Colonic mucosa (tissue), 4 donors: ENCODE measurements at regions not wholly inside any gene's neighbourhood (a gene's known extent, or its start where the extent isn't known, plus 50 kb on each side); places are given as distances from the start of the nearest gene placed in this dataset.
"Not testable (repeated sequence)": the region's sequence is repeated elsewhere in the genome, so short reads cannot be mapped to it uniquely, and the experiment has no call there.

Source experiments
- DNase-seq: peaks from one replicate; pipeline ENCODE4 v3.0.0-alpha.2; 2020
- H3K27ac ChIP-seq: fragments of 200-600 bp; one replicate; pipeline ENCODE4 v1.8.0; 2021
- H3K27me3 ChIP-seq: fragments of 200-600 bp; one replicate; pipeline ENCODE4 v1.8.0; 2021
- H3K36me3 ChIP-seq: fragments of 200-600 bp; one replicate; pipeline ENCODE4 v1.8.0; 2021
- H3K4me1 ChIP-seq: fragments of 200-600 bp; one replicate; pipeline ENCODE4 v1.8.0; 2021; ENCODE audit warnings: mild to moderate bottlenecking
- H3K4me3 ChIP-seq: fragments of 200-600 bp; one replicate; pipeline ENCODE4 v1.8.0; 2021
- H3K9ac ChIP-seq, 2 donors: one replicate each; pipeline ENCODE4 v1.7.0; 2013; ENCODE audit warnings: control low read depth in 2 of 2, low read depth in 2 of 2, low read length in 2 of 2
- H3K9me3 ChIP-seq: fragments of 200-600 bp; one replicate; pipeline ENCODE4 v1.8.0; 2021
- intact Hi-C: fragments of 100-400 bp; cut with DNase I; formaldehyde crosslinking; loops from one replicate; pipeline ENCODE4 v1.14.1; 2022
- donor health status: healthy.
- donor health status: DM: no; HTN: no; CAD: no.
- donor health status: DM: no; HTN: no; CAD: no.

GRCh38 chr7:153969016-153969415 lies 83.2 kb upstream of the DPP6 start:
- H3K4me3 ChIP-seq, H3K36me3 ChIP-seq, H3K27me3 ChIP-seq, H3K9me3 ChIP-seq, H3K27ac ChIP-seq, H3K9ac ChIP-seq, intact Hi-C loops, H3K4me1 ChIP-seq, DNase-seq: not testable (repeated sequence)

DNA sequence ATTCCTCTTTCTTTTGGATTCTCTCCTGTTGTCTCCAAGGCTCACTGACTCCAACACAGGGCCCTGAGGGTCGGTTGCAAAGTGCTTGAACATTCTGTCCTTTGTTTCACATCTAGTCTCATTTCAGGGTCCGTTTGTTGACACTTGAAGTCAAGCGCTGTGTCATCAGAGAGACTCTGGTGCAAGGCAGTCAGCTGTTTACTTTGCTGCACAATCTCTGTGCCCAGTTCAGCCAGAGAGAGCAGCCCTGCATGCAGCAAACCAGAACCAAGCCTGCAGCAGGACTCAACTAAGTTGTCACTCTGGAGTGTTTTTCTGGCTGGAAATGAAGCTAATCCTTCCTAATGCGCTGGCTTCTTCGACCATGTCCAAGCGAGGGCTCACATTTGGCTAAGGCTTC lies 77.6 kb upstream of the DPP6 start:
- H3K9me3 ChIP-seq, H3K9ac ChIP-seq, H3K36me3 ChIP-seq, H3K4me1 ChIP-seq, H3K27ac ChIP-seq, H3K27me3 ChIP-seq, DNase-seq, intact Hi-C loops, H3K4me3 ChIP-seq: not testable (repeated sequence)

DNA sequence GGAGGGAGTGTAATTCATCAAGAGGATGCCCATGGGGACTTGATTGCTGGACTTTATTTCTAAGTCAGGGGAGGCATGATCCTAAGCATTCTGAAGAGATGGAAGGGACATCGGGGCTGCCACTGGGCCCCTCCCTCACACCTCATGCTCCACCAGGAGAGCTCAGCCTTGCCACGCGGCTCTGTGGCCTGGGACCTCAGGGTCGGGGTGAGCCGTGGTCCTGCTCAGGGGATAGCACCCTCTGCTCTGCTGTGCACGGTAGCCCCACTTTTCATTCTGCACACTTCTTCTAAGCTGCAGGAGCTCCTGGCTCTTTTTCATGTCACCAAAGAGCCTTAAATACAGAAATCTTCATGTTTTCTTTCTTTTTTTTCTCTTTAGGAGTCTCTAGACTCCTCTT lies 75.5 kb upstream of the DPP6 start:
- H3K36me3 ChIP-seq, H3K27ac ChIP-seq, H3K4me3 ChIP-seq, DNase-seq, H3K27me3 ChIP-seq, H3K4me1 ChIP-seq, H3K9me3 ChIP-seq, intact Hi-C loops, H3K9ac ChIP-seq: not testable (repeated sequence)

- H3K4me3 ChIP-seq, DNase-seq, H3K27ac ChIP-seq, intact Hi-C loops, H3K9ac ChIP-seq, H3K36me3 ChIP-seq, H3K27me3 ChIP-seq, H3K4me1 ChIP-seq, H3K9me3 ChIP-seq: not testable (repeated sequence)
These were observed 69.0 kb upstream of the DPP6 start for GRCh38 chr7:153983186-153983585.

DNA sequence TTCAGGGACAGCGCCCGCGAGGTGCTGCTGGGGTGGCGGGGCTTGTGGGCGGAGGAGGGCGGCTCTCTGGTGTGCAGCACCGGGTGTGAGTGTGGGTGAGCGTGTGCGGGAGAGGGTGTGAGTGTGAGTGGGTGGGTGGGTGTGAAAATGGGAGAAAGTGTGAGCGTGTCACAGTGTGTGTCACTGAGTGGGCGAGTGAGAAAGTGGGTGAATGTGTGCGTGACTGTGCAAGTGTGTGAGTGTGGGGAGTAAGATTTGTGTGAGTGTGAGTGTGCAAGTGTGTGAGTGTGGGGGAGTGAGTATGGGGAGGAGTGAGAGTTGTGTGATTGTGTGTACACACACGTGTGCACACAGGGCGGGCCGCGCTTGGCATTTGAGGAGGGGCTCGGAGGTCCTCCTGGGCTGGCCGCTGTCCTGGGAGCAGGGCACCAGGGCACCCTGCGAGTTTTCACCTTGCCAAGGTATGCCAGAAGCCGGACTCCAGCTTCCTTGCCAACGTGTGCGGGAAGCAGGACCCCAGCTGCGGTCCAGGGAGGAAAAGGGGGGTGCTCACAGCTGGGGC lies 63.1 kb upstream of the DPP6 start:
- H3K27ac ChIP-seq, H3K4me3 ChIP-seq, H3K9ac ChIP-seq, H3K36me3 ChIP-seq, H3K27me3 ChIP-seq, H3K9me3 ChIP-seq, DNase-seq, H3K4me1 ChIP-seq, intact Hi-C loops: not testable (repeated sequence)

DNA sequence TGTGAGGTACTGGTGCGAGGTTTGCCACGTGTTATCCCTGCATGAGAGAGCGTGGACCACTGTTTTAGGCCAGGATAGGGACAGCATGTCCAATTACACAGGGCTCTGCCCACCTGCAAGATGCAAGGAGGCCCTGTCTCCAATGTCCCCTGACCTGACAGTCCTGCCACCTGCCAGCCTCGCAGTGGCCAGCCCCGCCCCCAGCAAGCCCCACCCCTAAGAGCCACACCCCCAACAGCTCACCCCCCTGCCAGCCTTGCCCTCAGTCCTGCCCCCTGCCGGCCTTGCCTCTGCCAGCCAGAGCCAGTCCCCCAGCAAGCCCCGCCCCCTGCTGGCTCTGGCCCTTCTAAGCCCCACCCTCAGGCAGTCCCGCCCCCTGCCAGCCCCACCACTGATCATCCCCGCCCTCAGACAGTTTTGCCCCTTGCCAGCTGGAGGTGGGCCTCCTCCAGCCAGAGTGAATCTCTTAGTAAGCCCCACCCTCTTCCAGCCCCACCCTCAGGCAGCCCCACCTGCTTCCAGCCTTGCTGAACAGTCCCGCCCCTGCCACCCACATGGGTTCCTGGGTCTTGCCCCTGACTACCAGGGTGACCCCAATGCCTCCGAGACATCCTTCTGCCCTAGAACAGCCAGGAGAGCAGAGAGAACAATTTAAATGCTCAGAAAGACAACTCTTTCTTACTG lies 62.3 kb upstream of the DPP6 start:
- H3K4me3 ChIP-seq, H3K27ac ChIP-seq, DNase-seq: not testable (repeated sequence)

DNA sequence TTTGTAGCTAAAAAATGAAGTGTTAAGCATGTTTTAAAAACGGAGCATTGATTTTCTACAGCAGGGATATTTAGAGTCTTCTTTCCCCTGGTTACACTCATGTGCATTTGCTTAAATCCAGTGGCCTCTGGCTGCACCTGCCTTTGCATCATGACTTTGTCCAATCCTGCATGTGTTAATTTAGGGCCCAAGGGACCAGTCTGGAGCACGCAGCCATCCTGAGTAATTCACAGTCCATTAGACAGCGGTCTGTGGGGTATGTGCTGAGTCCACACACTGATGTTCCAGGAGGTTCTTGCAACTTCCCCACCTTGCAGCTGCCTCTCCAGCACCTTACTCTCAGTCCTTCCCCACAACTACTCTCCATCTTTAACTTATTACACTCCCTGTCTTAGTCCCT lies 60.7 kb upstream of the DPP6 start:
- intact Hi-C loops, H3K9me3 ChIP-seq, H3K27me3 ChIP-seq, H3K4me1 ChIP-seq, H3K9ac ChIP-seq, DNase-seq, H3K4me3 ChIP-seq, H3K36me3 ChIP-seq, H3K27ac ChIP-seq: not testable (repeated sequence)

More for the DNA sequence above, 62.3 kb upstream of the DPP6 start:
- H3K9me3 ChIP-seq, H3K27me3 ChIP-seq, H3K4me1 ChIP-seq, intact Hi-C loops, H3K9ac ChIP-seq, H3K36me3 ChIP-seq: not testable (repeated sequence)

GRCh38 chr7:153993402-153993801 lies 58.8 kb upstream of the DPP6 start:
- H3K27ac ChIP-seq, H3K9me3 ChIP-seq, H3K36me3 ChIP-seq, H3K9ac ChIP-seq, intact Hi-C loops, DNase-seq, H3K4me1 ChIP-seq, H3K4me3 ChIP-seq, H3K27me3 ChIP-seq: not testable (repeated sequence)

DNA sequence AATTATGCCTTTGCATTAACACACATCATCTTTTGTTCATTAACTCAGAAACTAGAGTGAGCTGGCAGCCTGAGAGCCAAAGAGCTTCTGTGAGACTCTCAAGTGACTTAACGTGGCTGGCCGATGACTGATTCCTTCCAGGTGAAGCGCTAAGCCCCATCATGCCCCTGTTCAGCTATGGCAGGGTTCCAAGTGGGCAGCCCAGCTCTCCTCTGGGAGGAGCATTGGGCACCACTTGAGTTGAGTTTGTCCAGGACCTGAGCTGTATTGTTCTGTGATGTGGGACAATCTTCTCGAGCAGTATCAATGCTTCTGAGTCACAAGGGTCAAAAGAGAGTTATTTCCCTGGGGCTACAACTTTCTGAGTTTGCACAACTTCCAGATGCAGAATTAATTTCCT lies 53.3 kb upstream of the DPP6 start:
- H3K36me3 ChIP-seq, H3K9ac ChIP-seq, H3K4me3 ChIP-seq, H3K27me3 ChIP-seq, H3K4me1 ChIP-seq, H3K27ac ChIP-seq, DNase-seq, intact Hi-C loops, H3K9me3 ChIP-seq: not testable (repeated sequence)
